ENCODE measurements at regions not wholly inside any gene's neighbourhood (a gene's known extent, or its start where the extent isn't known, plus 50 kb on each side); places are given as distances from the start of the nearest gene placed in this dataset.

GRCh38 chr21:35838350-35838749, 222.0 kb downstream of the SETD4 start:
- Histone ChIP-seq H3K36me3 (ENCODE audit: control insufficient read depth in 1 of 2, insufficient read depth in 2 of 2, low read length in 2 of 2) (no peaks in the 10 kb centered on the region), H3K4me1 (ENCODE audit: control insufficient read depth in 1 of 2, insufficient read depth in 2 of 2, low read length in 2 of 2) (no peaks in the 10 kb centered on the region), H3K4me3 (ENCODE audit: low read depth in 1 of 2, low read length in 2 of 2) (no peak overlapping the region), H3K9ac (ENCODE audit: low read depth in 1 of 2, low read length in 2 of 2) (no peak overlapping the region), H3K27ac (ENCODE audit: low read depth, low read length) (no peak overlapping the region), H3K9me3 (ENCODE audit: control insufficient read depth in 1 of 2, low read length in 2 of 2) (no peaks in the 10 kb centered on the region), H3K27me3 (ENCODE audit: control insufficient read depth in 1 of 2, insufficient read depth in 2 of 2, low read length in 2 of 2) (no peaks in the 10 kb centered on the region)

- H3K9ac ChIP-seq (ENCODE audit: low read depth in 1 of 2, low read length in 2 of 2), result no peak overlapping the region
- H3K27ac ChIP-seq (ENCODE audit: low read depth, low read length), result no peak overlapping the region
- H3K36me3 ChIP-seq (ENCODE audit: control insufficient read depth in 1 of 2, insufficient read depth in 2 of 2, low read length in 2 of 2), result no peaks in the 10 kb centered on the region
- H3K4me1 ChIP-seq (ENCODE audit: control insufficient read depth in 1 of 2, insufficient read depth in 2 of 2, low read length in 2 of 2), result peaks cover 4 to 7% of the 10 kb centered on the region in 2 donors
- no peaks in the 10 kb centered on the region for H3K9me3 ChIP-seq (ENCODE audit: control insufficient read depth in 1 of 2, low read length in 2 of 2)
- no peaks in the 10 kb centered on the region for H3K27me3 ChIP-seq (ENCODE audit: control insufficient read depth in 1 of 2, insufficient read depth in 2 of 2, low read length in 2 of 2)
- H3K4me3 ChIP-seq (ENCODE audit: low read depth in 1 of 2, low read length in 2 of 2), result no peak overlapping the region
Observed at GRCh38 chr21:35833991-35834390, 226.3 kb downstream of the SETD4 start.

GRCh38 chr21:35833388-35833787, 226.9 kb downstream of the SETD4 start:
- Histone ChIP-seq H3K27me3 (ENCODE audit: control insufficient read depth in 1 of 2, insufficient read depth in 2 of 2, low read length in 2 of 2) (no peaks in the 10 kb centered on the region), H3K9me3 (ENCODE audit: control insufficient read depth in 1 of 2, low read length in 2 of 2) (no peaks in the 10 kb centered on the region), H3K27ac (ENCODE audit: low read depth, low read length) (no peak overlapping the region), H3K9ac (ENCODE audit: low read depth in 1 of 2, low read length in 2 of 2) (no peak overlapping the region), H3K4me1 (ENCODE audit: control insufficient read depth in 1 of 2, insufficient read depth in 2 of 2, low read length in 2 of 2) (peaks cover 7 to 10% of the 10 kb centered on the region in 2 donors), H3K4me3 (ENCODE audit: low read depth in 1 of 2, low read length in 2 of 2) (no peak overlapping the region), H3K36me3 (ENCODE audit: control insufficient read depth in 1 of 2, insufficient read depth in 2 of 2, low read length in 2 of 2) (no peaks in the 10 kb centered on the region)

- no peak overlapping the region for H3K9ac ChIP-seq (ENCODE audit: low read depth in 1 of 2, low read length in 2 of 2)
- no peak overlapping the region for H3K4me3 ChIP-seq (ENCODE audit: low read depth in 1 of 2, low read length in 2 of 2)
- H3K9me3 ChIP-seq (ENCODE audit: control insufficient read depth in 1 of 2, low read length in 2 of 2), result no peaks in the 10 kb centered on the region
Observed at GRCh38 chr21:35831230-35831629, 229.1 kb downstream of the SETD4 start.

GRCh38 chr21:35829067-35829466, 231.3 kb downstream of the SETD4 start:
- no peak overlapping the region for H3K27ac ChIP-seq (ENCODE audit: low read depth, low read length)
- H3K27me3 ChIP-seq (ENCODE audit: control insufficient read depth in 1 of 2, insufficient read depth in 2 of 2, low read length in 2 of 2), result no peaks in the 10 kb centered on the region
- no peaks in the 10 kb centered on the region for H3K9me3 ChIP-seq (ENCODE audit: control insufficient read depth in 1 of 2, low read length in 2 of 2)
- no peak overlapping the region for H3K9ac ChIP-seq (ENCODE audit: low read depth in 1 of 2, low read length in 2 of 2)
- H3K4me3 ChIP-seq (ENCODE audit: low read depth in 1 of 2, low read length in 2 of 2), result no peak overlapping the region
- no peaks in the 10 kb centered on the region for H3K36me3 ChIP-seq (ENCODE audit: control insufficient read depth in 1 of 2, insufficient read depth in 2 of 2, low read length in 2 of 2)
- H3K4me1 ChIP-seq (ENCODE audit: control insufficient read depth in 1 of 2, insufficient read depth in 2 of 2, low read length in 2 of 2), result peaks cover 7 to 12% of the 10 kb centered on the region in 2 donors

More at GRCh38 chr21:35831230-35831629, 229.1 kb downstream of the SETD4 start:
- Histone ChIP-seq H3K27me3 (ENCODE audit: control insufficient read depth in 1 of 2, insufficient read depth in 2 of 2, low read length in 2 of 2) (no peaks in the 10 kb centered on the region), H3K4me1 (ENCODE audit: control insufficient read depth in 1 of 2, insufficient read depth in 2 of 2, low read length in 2 of 2) (peaks cover 7 to 12% of the 10 kb centered on the region in 2 donors), H3K36me3 (ENCODE audit: control insufficient read depth in 1 of 2, insufficient read depth in 2 of 2, low read length in 2 of 2) (no peaks in the 10 kb centered on the region), H3K27ac (ENCODE audit: low read depth, low read length) (no peak overlapping the region)

GRCh38 chr21:35828161-35828560, 232.2 kb downstream of the SETD4 start:
- Histone ChIP-seq H3K4me1 (ENCODE audit: control insufficient read depth in 1 of 2, insufficient read depth in 2 of 2, low read length in 2 of 2) (peaks cover 7 to 12% of the 10 kb centered on the region in 2 donors), H3K27ac (ENCODE audit: low read depth, low read length) (no peak overlapping the region), H3K9ac (ENCODE audit: low read depth in 1 of 2, low read length in 2 of 2) (no peak overlapping the region), H3K4me3 (ENCODE audit: low read depth in 1 of 2, low read length in 2 of 2) (no peak overlapping the region), H3K9me3 (ENCODE audit: control insufficient read depth in 1 of 2, low read length in 2 of 2) (no peaks in the 10 kb centered on the region), H3K27me3 (ENCODE audit: control insufficient read depth in 1 of 2, insufficient read depth in 2 of 2, low read length in 2 of 2) (no peaks in the 10 kb centered on the region), H3K36me3 (ENCODE audit: control insufficient read depth in 1 of 2, insufficient read depth in 2 of 2, low read length in 2 of 2) (no peaks in the 10 kb centered on the region)

GRCh38 chr21:35827004-35827403, 233.3 kb downstream of the SETD4 start:
- H3K9ac ChIP-seq (ENCODE audit: low read depth in 1 of 2, low read length in 2 of 2), result no peak overlapping the region
- no peak overlapping the region for H3K4me3 ChIP-seq (ENCODE audit: low read depth in 1 of 2, low read length in 2 of 2)
- peaks cover 0 to 1% of the 10 kb centered on the region in 2 donors for H3K9me3 ChIP-seq (ENCODE audit: control insufficient read depth in 1 of 2, low read length in 2 of 2)
- no peaks in the 10 kb centered on the region for H3K27me3 ChIP-seq (ENCODE audit: control insufficient read depth in 1 of 2, insufficient read depth in 2 of 2, low read length in 2 of 2)
- no peaks in the 10 kb centered on the region for H3K36me3 ChIP-seq (ENCODE audit: control insufficient read depth in 1 of 2, insufficient read depth in 2 of 2, low read length in 2 of 2)
- H3K27ac ChIP-seq (ENCODE audit: low read depth, low read length), result no peak overlapping the region
- H3K4me1 ChIP-seq (ENCODE audit: control insufficient read depth in 1 of 2, insufficient read depth in 2 of 2, low read length in 2 of 2), result peaks cover 7 to 12% of the 10 kb centered on the region in 2 donors

- H3K9ac ChIP-seq (ENCODE audit: low read depth in 1 of 2, low read length in 2 of 2), result no peak overlapping the region
- H3K4me1 ChIP-seq (ENCODE audit: control insufficient read depth in 1 of 2, insufficient read depth in 2 of 2, low read length in 2 of 2), result peaks cover 7 to 12% of the 10 kb centered on the region in 2 donors
- no peak overlapping the region for H3K27ac ChIP-seq (ENCODE audit: low read depth, low read length)
- H3K27me3 ChIP-seq (ENCODE audit: control insufficient read depth in 1 of 2, insufficient read depth in 2 of 2, low read length in 2 of 2), result no peaks in the 10 kb centered on the region
- no peak overlapping the region for H3K4me3 ChIP-seq (ENCODE audit: low read depth in 1 of 2, low read length in 2 of 2)
- H3K36me3 ChIP-seq (ENCODE audit: control insufficient read depth in 1 of 2, insufficient read depth in 2 of 2, low read length in 2 of 2), result no peaks in the 10 kb centered on the region
- H3K9me3 ChIP-seq (ENCODE audit: control insufficient read depth in 1 of 2, low read length in 2 of 2), result peaks cover 0 to 4% of the 10 kb centered on the region in 2 donors
Observed at GRCh38 chr21:35825370-35826353, 234.7 kb downstream of the SETD4 start.

GRCh38 chr21:35824136-35824535, 236.2 kb downstream of the SETD4 start:
- H3K9me3 ChIP-seq (ENCODE audit: control insufficient read depth in 1 of 2, low read length in 2 of 2), result peaks cover 0 to 4% of the 10 kb centered on the region in 2 donors
- H3K36me3 ChIP-seq (ENCODE audit: control insufficient read depth in 1 of 2, insufficient read depth in 2 of 2, low read length in 2 of 2), result no peaks in the 10 kb centered on the region
- H3K9ac ChIP-seq (ENCODE audit: low read depth in 1 of 2, low read length in 2 of 2), result no peak overlapping the region
- H3K4me1 ChIP-seq (ENCODE audit: control insufficient read depth in 1 of 2, insufficient read depth in 2 of 2, low read length in 2 of 2), result peaks cover 1 to 9% of the 10 kb centered on the region in 2 donors
- H3K27me3 ChIP-seq (ENCODE audit: control insufficient read depth in 1 of 2, insufficient read depth in 2 of 2, low read length in 2 of 2), result no peaks in the 10 kb centered on the region
- H3K4me3 ChIP-seq (ENCODE audit: low read depth in 1 of 2, low read length in 2 of 2), result no peak overlapping the region
- no peak overlapping the region for H3K27ac ChIP-seq (ENCODE audit: low read depth, low read length)

- Histone ChIP-seq H3K27ac (ENCODE audit: low read depth, low read length) (no peak overlapping the region), H3K4me1 (ENCODE audit: control insufficient read depth in 1 of 2, insufficient read depth in 2 of 2, low read length in 2 of 2) (peaks cover 0 to 7% of the 10 kb centered on the region in 2 donors), H3K27me3 (ENCODE audit: control insufficient read depth in 1 of 2, insufficient read depth in 2 of 2, low read length in 2 of 2) (no peaks in the 10 kb centered on the region), H3K9me3 (ENCODE audit: control insufficient read depth in 1 of 2, low read length in 2 of 2) (peaks cover 0 to 4% of the 10 kb centered on the region in 2 donors), H3K4me3 (ENCODE audit: low read depth in 1 of 2, low read length in 2 of 2) (no peak overlapping the region), H3K36me3 (ENCODE audit: control insufficient read depth in 1 of 2, insufficient read depth in 2 of 2, low read length in 2 of 2) (no peaks in the 10 kb centered on the region), H3K9ac (ENCODE audit: low read depth in 1 of 2, low read length in 2 of 2) (no peak overlapping the region)
Observed at GRCh38 chr21:35819134-35819533, 241.2 kb downstream of the SETD4 start.
